Panc1 (cell line): ENCODE measurements at regions not wholly inside any gene's neighbourhood (a gene's known extent, or its start where the extent isn't known, plus 50 kb on each side); places are given as distances from the start of the nearest gene placed in this dataset.

ENCODE experiments used
- POLR2AphosphoS5 ChIP-seq: IDR thresholded peaks from 2 replicates; pipeline ENCODE4 v1.6.1; 2012; ENCODE audit warnings: mild to moderate bottlenecking, low read depth, low read length, moderate library complexity
- TCF7L2 ChIP-seq: IDR thresholded peaks from 2 replicates; pipeline ENCODE4 v1.6.1; 2011; ENCODE audit warnings: mild to moderate bottlenecking, low read depth, low read length, inconsistent platforms
- TF ChIP-seq, protein P1 (sequence below): fragments of 450-650 bp; IDR thresholded peaks from 2 replicates; pipeline ENCODE4 v1.5.1; 2017; ENCODE audit warnings: mild to moderate bottlenecking

DNA sequence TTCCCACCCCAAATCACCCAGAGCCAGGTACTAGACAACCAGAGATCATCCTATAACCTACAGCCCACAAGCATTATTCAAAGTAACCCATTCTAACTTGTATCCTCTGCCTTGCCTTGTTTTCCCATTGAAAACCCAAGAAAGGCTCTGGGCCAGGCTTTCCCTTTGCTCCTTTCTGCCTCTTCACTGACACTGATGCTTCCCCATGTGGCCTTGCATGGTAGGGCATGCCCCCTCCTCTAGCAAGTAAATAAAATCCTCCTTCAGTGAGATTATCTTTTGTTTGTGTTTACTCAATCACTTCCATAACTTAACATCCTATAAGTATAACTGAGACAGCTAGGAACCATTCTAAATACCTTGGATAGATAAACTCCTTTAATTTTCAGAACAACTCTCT lies 65.6 kb upstream of the FAR1 start:
- TF ChIP-seq, protein P1, sequence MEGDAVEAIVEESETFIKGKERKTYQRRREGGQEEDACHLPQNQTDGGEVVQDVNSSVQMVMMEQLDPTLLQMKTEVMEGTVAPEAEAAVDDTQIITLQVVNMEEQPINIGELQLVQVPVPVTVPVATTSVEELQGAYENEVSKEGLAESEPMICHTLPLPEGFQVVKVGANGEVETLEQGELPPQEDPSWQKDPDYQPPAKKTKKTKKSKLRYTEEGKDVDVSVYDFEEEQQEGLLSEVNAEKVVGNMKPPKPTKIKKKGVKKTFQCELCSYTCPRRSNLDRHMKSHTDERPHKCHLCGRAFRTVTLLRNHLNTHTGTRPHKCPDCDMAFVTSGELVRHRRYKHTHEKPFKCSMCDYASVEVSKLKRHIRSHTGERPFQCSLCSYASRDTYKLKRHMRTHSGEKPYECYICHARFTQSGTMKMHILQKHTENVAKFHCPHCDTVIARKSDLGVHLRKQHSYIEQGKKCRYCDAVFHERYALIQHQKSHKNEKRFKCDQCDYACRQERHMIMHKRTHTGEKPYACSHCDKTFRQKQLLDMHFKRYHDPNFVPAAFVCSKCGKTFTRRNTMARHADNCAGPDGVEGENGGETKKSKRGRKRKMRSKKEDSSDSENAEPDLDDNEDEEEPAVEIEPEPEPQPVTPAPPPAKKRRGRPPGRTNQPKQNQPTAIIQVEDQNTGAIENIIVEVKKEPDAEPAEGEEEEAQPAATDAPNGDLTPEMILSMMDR = no peak
- TF ChIP-seq TCF7L2 (no peak), POLR2AphosphoS5 (no peak)
